ENCODE measurements at regions not wholly inside any gene's neighbourhood (a gene's known extent, or its start where the extent isn't known, plus 50 kb on each side); places are given as distances from the start of the nearest gene placed in this dataset.

DNA sequence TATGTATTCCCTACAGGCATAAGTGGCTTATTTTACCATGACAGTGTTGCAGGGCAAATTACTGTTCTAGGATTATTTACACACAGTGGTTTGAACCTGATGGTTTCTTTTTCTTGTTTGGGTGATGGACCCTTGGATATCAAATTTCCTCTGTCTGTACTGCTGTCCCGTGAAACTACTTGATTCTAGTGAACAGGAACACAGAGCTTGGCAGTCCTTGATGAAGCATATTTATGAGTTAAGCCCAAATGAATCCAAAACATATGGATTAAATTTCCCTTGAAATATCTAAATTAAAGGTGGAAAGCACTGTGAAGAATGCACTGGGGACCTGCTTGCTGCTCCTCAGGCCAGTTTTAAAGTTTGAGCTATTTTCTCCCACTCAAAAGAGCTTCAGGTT, 635.3 kb downstream of the INHBA start:
- H3K36me3 ChIP-seq (ENCODE audit: low read depth), result no peaks in the 10 kb centered on the region
- no peak overlapping the region for H3K27ac ChIP-seq (ENCODE audit: poor library complexity, severe bottlenecking)
- H3K9me3 ChIP-seq (ENCODE audit: severe bottlenecking), result no peaks in the 10 kb centered on the region
- DNase-seq (ENCODE audit: low spot score) (no peak), ATAC-seq (ENCODE audit: low read depth) (no peak)
- TF ChIP-seq, protein P1, sequence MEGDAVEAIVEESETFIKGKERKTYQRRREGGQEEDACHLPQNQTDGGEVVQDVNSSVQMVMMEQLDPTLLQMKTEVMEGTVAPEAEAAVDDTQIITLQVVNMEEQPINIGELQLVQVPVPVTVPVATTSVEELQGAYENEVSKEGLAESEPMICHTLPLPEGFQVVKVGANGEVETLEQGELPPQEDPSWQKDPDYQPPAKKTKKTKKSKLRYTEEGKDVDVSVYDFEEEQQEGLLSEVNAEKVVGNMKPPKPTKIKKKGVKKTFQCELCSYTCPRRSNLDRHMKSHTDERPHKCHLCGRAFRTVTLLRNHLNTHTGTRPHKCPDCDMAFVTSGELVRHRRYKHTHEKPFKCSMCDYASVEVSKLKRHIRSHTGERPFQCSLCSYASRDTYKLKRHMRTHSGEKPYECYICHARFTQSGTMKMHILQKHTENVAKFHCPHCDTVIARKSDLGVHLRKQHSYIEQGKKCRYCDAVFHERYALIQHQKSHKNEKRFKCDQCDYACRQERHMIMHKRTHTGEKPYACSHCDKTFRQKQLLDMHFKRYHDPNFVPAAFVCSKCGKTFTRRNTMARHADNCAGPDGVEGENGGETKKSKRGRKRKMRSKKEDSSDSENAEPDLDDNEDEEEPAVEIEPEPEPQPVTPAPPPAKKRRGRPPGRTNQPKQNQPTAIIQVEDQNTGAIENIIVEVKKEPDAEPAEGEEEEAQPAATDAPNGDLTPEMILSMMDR (IDR thresholded peaks at IDR 0.05; ENCODE audit: poor library complexity, severe bottlenecking), result no peak
- no peaks in the 10 kb centered on the region for H3K27me3 ChIP-seq (ENCODE audit: insufficient read depth, poor library complexity, severe bottlenecking)
- peaks cover 6% of the 10 kb centered on the region for H3K4me1 ChIP-seq (ENCODE audit: insufficient read depth, poor library complexity, severe bottlenecking)
- H3K4me3 ChIP-seq (ENCODE audit: severe bottlenecking), result no peak overlapping the region

DNA sequence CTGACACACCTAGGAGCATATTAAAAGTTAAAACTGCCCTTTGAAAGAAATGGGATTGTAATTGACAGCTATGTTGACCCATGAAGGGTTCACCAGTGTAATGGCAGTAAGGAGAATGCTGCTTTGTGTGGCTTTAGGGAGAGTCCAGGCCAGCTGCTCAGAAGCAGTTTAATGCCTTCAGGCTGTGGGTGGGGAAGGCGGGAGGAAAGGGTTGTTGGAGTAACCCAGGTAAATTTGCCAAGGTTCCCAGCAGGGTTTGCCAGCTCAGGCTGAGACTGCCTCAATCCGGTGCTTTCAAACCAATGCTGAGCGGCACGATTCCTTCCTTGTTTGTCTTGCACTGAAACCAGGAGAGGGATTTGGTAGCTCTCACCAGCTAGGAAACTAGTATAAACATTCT, 637.2 kb downstream of the INHBA start:
- peak; percentile 65 for ATAC-seq (ENCODE audit: low read depth)
- H3K36me3 ChIP-seq (ENCODE audit: low read depth), result no peaks in the 10 kb centered on the region
- DNase-seq (ENCODE audit: low spot score), result no peak
- TF ChIP-seq, protein P1 (IDR thresholded peaks at IDR 0.05; ENCODE audit: poor library complexity, severe bottlenecking), result no peak
- H3K27ac ChIP-seq (ENCODE audit: poor library complexity, severe bottlenecking), result no peak overlapping the region
- no peaks in the 10 kb centered on the region for H3K9me3 ChIP-seq (ENCODE audit: severe bottlenecking)
- peaks cover 6% of the 10 kb centered on the region for H3K4me1 ChIP-seq (ENCODE audit: insufficient read depth, poor library complexity, severe bottlenecking)
- no peak overlapping the region for H3K4me3 ChIP-seq (ENCODE audit: severe bottlenecking)
- H3K27me3 ChIP-seq (ENCODE audit: insufficient read depth, poor library complexity, severe bottlenecking), result no peaks in the 10 kb centered on the region

DNA sequence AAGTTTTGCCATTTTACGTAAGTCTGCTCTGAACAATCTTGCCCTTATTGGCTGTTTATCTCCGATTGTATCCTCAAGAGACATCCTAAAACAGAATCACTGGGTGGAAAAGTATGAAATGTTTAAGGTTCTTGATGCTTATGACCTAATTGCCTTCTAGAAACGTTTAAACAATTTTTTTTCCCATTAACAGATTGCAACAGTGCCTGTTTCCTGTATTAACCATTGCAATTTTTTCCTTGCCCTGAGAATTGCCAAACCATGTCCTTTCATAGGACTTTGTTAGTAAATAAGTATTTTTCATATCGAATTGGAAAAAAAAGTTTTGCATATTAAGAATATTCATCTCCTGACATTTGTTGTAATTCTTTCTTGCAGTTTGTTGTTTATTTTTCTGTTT, 639.8 kb downstream of the INHBA start:
- Histone ChIP-seq H3K27ac (ENCODE audit: poor library complexity, severe bottlenecking) (no peak overlapping the region), H3K36me3 (ENCODE audit: low read depth) (no peaks in the 10 kb centered on the region), H3K9me3 (ENCODE audit: severe bottlenecking) (no peaks in the 10 kb centered on the region), H3K4me1 (ENCODE audit: insufficient read depth, poor library complexity, severe bottlenecking) (peaks cover 6% of the 10 kb centered on the region), H3K4me3 (ENCODE audit: severe bottlenecking) (no peak overlapping the region), H3K27me3 (ENCODE audit: insufficient read depth, poor library complexity, severe bottlenecking) (no peaks in the 10 kb centered on the region)
- DNase-seq (ENCODE audit: low spot score) (no peak), ATAC-seq (ENCODE audit: low read depth) (no peak)
- TF ChIP-seq, protein P1 (IDR thresholded peaks at IDR 0.05; ENCODE audit: poor library complexity, severe bottlenecking), result no peak

DNA sequence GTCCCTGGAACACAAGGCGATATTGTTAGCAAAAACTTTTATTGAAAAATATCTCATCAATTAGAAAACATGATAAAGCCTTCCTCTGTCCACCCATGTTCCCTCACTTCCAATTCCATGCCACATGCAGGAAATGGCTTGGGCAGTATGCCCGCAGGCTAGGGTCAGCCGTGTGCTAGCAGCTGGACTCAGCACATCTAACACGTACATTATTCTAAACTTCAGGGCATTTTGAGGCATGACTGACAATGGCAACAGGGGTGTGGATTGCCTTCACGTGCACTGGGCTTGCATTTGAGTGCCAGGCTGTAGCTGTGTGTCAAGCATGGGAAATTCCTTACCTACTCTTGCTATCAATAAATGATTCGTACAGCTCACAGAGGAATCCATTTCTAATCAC, 642.1 kb downstream of the INHBA start:
- H3K4me1 ChIP-seq (ENCODE audit: insufficient read depth, poor library complexity, severe bottlenecking), result peaks cover 6% of the 10 kb centered on the region
- H3K27ac ChIP-seq (ENCODE audit: poor library complexity, severe bottlenecking), result no peak overlapping the region
- TF ChIP-seq, protein P1 (IDR thresholded peaks at IDR 0.05; ENCODE audit: poor library complexity, severe bottlenecking), result no peak
- ATAC-seq (ENCODE audit: low read depth) (no peak), DNase-seq (ENCODE audit: low spot score) (no peak)
- H3K36me3 ChIP-seq (ENCODE audit: low read depth), result no peaks in the 10 kb centered on the region
- H3K9me3 ChIP-seq (ENCODE audit: severe bottlenecking), result peaks cover 10% of the 10 kb centered on the region
- H3K4me3 ChIP-seq (ENCODE audit: severe bottlenecking), result no peak overlapping the region
- H3K27me3 ChIP-seq (ENCODE audit: insufficient read depth, poor library complexity, severe bottlenecking), result no peaks in the 10 kb centered on the region

DNA sequence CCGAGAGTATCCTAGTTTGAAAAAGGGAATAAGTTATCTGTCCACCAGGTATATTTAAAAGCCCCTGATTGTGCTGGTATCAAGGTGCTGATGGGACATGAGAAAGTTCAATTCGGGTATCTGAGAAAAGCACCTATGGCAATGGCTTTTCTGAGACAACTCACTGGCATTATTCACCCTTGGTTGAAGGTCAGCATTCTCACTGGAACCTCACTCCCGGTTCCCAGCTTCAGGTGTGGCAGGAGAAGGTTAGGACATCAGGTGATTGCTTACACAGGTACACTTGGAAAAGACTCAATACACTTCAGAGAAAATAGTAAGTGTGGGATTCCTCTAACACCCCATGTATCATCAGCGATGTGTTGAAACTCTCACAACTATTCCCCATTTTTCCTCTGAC, 643.1 kb downstream of the INHBA start:
- DNase-seq (ENCODE audit: low spot score) (no peak), ATAC-seq (ENCODE audit: low read depth) (no peak)
- no peaks in the 10 kb centered on the region for H3K27me3 ChIP-seq (ENCODE audit: insufficient read depth, poor library complexity, severe bottlenecking)
- TF ChIP-seq, protein P1 (IDR thresholded peaks at IDR 0.05; ENCODE audit: poor library complexity, severe bottlenecking), result no peak
- no peaks in the 10 kb centered on the region for H3K4me1 ChIP-seq (ENCODE audit: insufficient read depth, poor library complexity, severe bottlenecking)
- no peak overlapping the region for H3K4me3 ChIP-seq (ENCODE audit: severe bottlenecking)
- H3K27ac ChIP-seq (ENCODE audit: poor library complexity, severe bottlenecking), result no peak overlapping the region
- no peaks in the 10 kb centered on the region for H3K36me3 ChIP-seq (ENCODE audit: low read depth)
- H3K9me3 ChIP-seq (ENCODE audit: severe bottlenecking), result peaks cover 10% of the 10 kb centered on the region
